Activated naive CD8-positive, alpha-beta T cell treated with anti-CD3 and anti-CD28 coated beads, Interleukin-2, amount 10 ng/mL, durations not matched to agents 7 days and 5 days (primary cell): ENCODE measurements at regions not wholly inside any gene's neighbourhood (a gene's known extent, or its start where the extent isn't known, plus 50 kb on each side); places are given as distances from the start of the nearest gene placed in this dataset.

Experiments
- ATAC-seq: fragments of 150-1000 bp; cut with Tn5 transposase; one replicate; pipeline ENCODE4 v1.10.0; 2021; ENCODE audit warnings: low read depth, moderate library complexity
- POLR2A ChIA-PET: fragments of 350-600 bp; sonication (Branson Sonifier 250); formaldehyde crosslinking; loops from one replicate; lab custom pipeline; 2021; ENCODE audit warnings: antibody characterized with exemption; lab: Charles Lee
- DNase-seq: peaks from one replicate; pipeline ENCODE4 v3.0.0; 2021
- H3K27ac Mint-ChIP-seq: one replicate; pipeline ENCODE4 v1.8.0; 2022; ENCODE audit warnings: mild to moderate bottlenecking, mixed read lengths
- H3K27me3 Mint-ChIP-seq: one replicate; pipeline ENCODE4 v1.8.0; 2022; ENCODE audit warnings: mild to moderate bottlenecking, moderate library complexity, mixed read lengths
- H3K36me3 Mint-ChIP-seq: one replicate; pipeline ENCODE4 v1.8.0; 2021; ENCODE audit warnings: mild to moderate bottlenecking, mixed read lengths
- H3K4me1 Mint-ChIP-seq: one replicate; pipeline ENCODE4 v1.8.0; 2021; ENCODE audit warnings: mixed read lengths
- H3K4me3 Mint-ChIP-seq: one replicate; pipeline ENCODE4 v1.8.0; 2022; ENCODE audit warnings: mild to moderate bottlenecking, moderate library complexity, mixed read lengths
- H3K9me3 Mint-ChIP-seq: one replicate; pipeline ENCODE4 v1.8.0; 2021; ENCODE audit warnings: mixed read lengths

- Mint-ChIP-seq H3K4me3 (no peak overlapping the region), H3K9me3 (peaks cover 1% of the 10 kb centered on the region), H3K36me3 (no peaks in the 10 kb centered on the region), H3K4me1 (peaks cover 1% of the 10 kb centered on the region), H3K27ac (no peak overlapping the region), H3K27me3 (no peaks in the 10 kb centered on the region)
- DNase-seq (no peak), ATAC-seq (no peak)
- POLR2A ChIA-PET: no interaction called here
Measured at GRCh38 chr3:30156586-30157498, 449.6 kb upstream of the TGFBR2 start.

GRCh38 chr3:30161375-30161774 lies 445.0 kb upstream of the TGFBR2 start:
- POLR2A ChIA-PET: no interaction called here
- peaks cover 3% of the 10 kb centered on the region for H3K9me3 Mint-ChIP-seq
- H3K4me1 Mint-ChIP-seq: peaks cover 1% of the 10 kb centered on the region
- no peak overlapping the region for H3K27ac Mint-ChIP-seq
- no peak overlapping the region for H3K4me3 Mint-ChIP-seq
- DNase-seq (no peak), ATAC-seq (no peak)
- H3K36me3 Mint-ChIP-seq: no peaks in the 10 kb centered on the region
- H3K27me3 Mint-ChIP-seq: peaks cover 1% of the 10 kb centered on the region

DNA sequence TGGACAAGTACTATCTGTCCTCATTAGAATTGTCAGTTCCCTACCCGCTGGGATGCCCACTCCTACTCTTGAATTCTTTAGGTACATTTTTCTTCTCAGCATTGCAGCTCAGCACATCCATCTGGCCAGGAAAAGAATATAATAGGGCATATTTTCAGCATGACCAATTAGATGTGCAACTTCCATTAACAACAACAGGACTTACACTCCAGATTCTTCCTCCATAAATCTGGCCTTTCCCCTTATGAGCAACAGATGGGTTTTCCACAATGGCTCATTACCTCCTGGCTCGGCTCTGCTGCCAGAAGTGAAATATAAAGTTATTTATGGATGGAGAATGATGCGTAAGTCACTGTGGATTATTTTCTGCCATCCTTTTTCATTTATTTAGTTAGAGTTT lies 443.8 kb upstream of the TGFBR2 start:
- H3K4me3 Mint-ChIP-seq: no peak overlapping the region
- POLR2A ChIA-PET: no interaction called here

GRCh38 chr3:30166535-30166934 lies 439.9 kb upstream of the TGFBR2 start:
- Mint-ChIP-seq H3K4me1 (no peaks in the 10 kb centered on the region), H3K27ac (no peak overlapping the region), H3K36me3 (no peaks in the 10 kb centered on the region), H3K9me3 (peaks cover 3% of the 10 kb centered on the region), H3K27me3 (peaks cover 1% of the 10 kb centered on the region), H3K4me3 (no peak overlapping the region)
- no peak for ATAC-seq
- DNase-seq: no peak
- POLR2A ChIA-PET: no interaction called here

More for the DNA sequence above, 443.8 kb upstream of the TGFBR2 start:
- peaks cover 1% of the 10 kb centered on the region for H3K4me1 Mint-ChIP-seq
- ATAC-seq (no peak), DNase-seq (no peak)
- H3K36me3 Mint-ChIP-seq: no peaks in the 10 kb centered on the region
- peaks cover 3% of the 10 kb centered on the region for H3K9me3 Mint-ChIP-seq
- no peak overlapping the region for H3K27ac Mint-ChIP-seq
- peaks cover 1% of the 10 kb centered on the region for H3K27me3 Mint-ChIP-seq

- Mint-ChIP-seq H3K4me3 (no peak overlapping the region), H3K36me3 (no peaks in the 10 kb centered on the region), H3K4me1 (no peaks in the 10 kb centered on the region), H3K27me3 (peaks cover 1% of the 10 kb centered on the region), H3K9me3 (peaks cover 3% of the 10 kb centered on the region), H3K27ac (no peak overlapping the region)
- ATAC-seq: no peak
- POLR2A ChIA-PET: no interaction called here
- DNase-seq: no peak
Measured at GRCh38 chr3:30167541-30168011, 438.8 kb upstream of the TGFBR2 start.

DNA sequence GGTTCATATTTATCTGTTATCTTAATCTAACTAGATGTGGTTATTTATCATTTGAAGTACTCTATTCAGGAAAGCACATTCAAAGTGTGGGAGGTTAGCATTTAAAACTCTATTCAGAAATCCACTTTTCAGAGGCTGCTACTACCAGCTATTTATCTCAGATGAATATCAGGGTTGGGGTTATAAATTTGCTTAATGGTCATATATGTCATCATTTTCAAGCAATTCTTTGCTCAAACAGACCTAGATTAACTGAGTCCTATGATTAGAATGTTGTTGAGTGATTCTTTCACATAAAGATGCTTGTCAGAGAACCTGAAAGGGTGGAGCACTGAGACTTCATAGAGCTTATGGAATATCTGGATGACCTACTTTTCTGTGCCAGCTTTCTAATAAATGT lies 436.9 kb upstream of the TGFBR2 start:
- POLR2A ChIA-PET: no interaction called here
- no peak for DNase-seq
- no peak for ATAC-seq
- H3K9me3 Mint-ChIP-seq: peaks cover 5% of the 10 kb centered on the region
- H3K4me3 Mint-ChIP-seq: no peak overlapping the region
- no peaks in the 10 kb centered on the region for H3K27me3 Mint-ChIP-seq
- no peaks in the 10 kb centered on the region for H3K4me1 Mint-ChIP-seq
- H3K36me3 Mint-ChIP-seq: no peaks in the 10 kb centered on the region
- H3K27ac Mint-ChIP-seq: no peak overlapping the region

GRCh38 chr3:30170681-30171438 lies 435.5 kb upstream of the TGFBR2 start:
- no peaks in the 10 kb centered on the region for H3K4me1 Mint-ChIP-seq
- peaks cover 4% of the 10 kb centered on the region for H3K9me3 Mint-ChIP-seq
- no peak for DNase-seq
- peaks cover 2% of the 10 kb centered on the region for H3K27me3 Mint-ChIP-seq
- H3K27ac Mint-ChIP-seq: no peak overlapping the region
- H3K36me3 Mint-ChIP-seq: no peaks in the 10 kb centered on the region
- POLR2A ChIA-PET: no interaction called here
- no peak overlapping the region for H3K4me3 Mint-ChIP-seq
- no peak for ATAC-seq

GRCh38 chr3:30174357-30174756 lies 432.0 kb upstream of the TGFBR2 start:
- no peaks in the 10 kb centered on the region for H3K36me3 Mint-ChIP-seq
- no peak overlapping the region for H3K4me3 Mint-ChIP-seq
- peaks cover 2% of the 10 kb centered on the region for H3K9me3 Mint-ChIP-seq
- POLR2A ChIA-PET: no interaction called here
- peaks cover 2% of the 10 kb centered on the region for H3K27me3 Mint-ChIP-seq
- H3K4me1 Mint-ChIP-seq: no peaks in the 10 kb centered on the region
- no peak overlapping the region for H3K27ac Mint-ChIP-seq
- no peak for ATAC-seq
- DNase-seq: no peak

DNA sequence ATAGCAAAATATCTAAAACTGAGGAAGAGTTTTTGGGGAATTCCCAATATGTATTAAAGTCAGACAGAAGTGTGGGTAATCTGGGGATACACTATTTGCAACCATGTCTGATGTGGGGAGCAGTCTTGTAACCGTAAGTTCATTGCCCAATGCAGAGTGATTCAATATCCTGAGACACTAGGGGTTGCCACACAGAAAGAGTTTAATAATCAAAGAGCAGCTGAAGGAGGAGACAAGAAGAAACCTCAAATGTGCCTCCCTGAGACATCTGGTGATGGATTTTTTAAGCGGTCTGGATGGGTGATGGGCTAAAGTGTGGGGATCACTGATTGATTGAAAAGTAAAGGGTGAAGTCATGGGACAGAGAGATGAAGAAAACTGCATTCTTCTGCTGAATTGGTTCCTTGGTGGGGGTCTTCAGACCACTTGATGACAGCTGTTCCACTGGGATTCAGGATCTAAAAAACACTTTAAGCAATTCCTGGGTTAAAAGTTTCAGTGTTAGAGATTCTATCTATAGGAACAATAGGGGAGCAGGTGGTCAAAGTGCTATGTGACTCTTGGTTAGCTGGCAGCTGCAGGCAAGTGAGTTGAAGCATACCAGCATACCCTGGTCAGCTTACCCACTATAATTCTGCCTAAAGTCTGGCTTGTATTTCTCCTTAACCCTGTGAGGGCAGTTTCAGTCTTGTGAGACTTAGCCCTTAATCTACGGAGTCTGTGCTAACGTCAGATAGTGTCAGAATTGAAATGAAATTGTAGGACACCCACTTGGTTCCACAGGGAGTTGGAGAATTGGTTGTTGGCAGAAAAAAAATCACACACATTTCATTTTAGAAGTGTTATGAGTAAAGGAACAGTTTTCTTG lies 425.9 kb upstream of the TGFBR2 start:
- Mint-ChIP-seq H3K27me3 (peaks cover 7% of the 10 kb centered on the region), H3K9me3 (no peaks in the 10 kb centered on the region), H3K4me3 (no peak overlapping the region), H3K4me1 (no peaks in the 10 kb centered on the region), H3K36me3 (no peaks in the 10 kb centered on the region), H3K27ac (no peak overlapping the region)
- ATAC-seq (no peak), DNase-seq (no peak)
- POLR2A ChIA-PET: no interaction called here

- no peak for DNase-seq
- no peaks in the 10 kb centered on the region for H3K4me1 Mint-ChIP-seq
- no peaks in the 10 kb centered on the region for H3K36me3 Mint-ChIP-seq
- H3K9me3 Mint-ChIP-seq: no peaks in the 10 kb centered on the region
- POLR2A ChIA-PET: no interaction called here
- H3K27ac Mint-ChIP-seq: no peak overlapping the region
- no peak for ATAC-seq
- H3K27me3 Mint-ChIP-seq: peaks cover 6% of the 10 kb centered on the region
- no peak overlapping the region for H3K4me3 Mint-ChIP-seq
Measured at GRCh38 chr3:30181178-30181465, 425.3 kb upstream of the TGFBR2 start.

GRCh38 chr3:30181581-30181980 lies 424.8 kb upstream of the TGFBR2 start:
- no peak for ATAC-seq
- no peak for DNase-seq
- H3K27ac Mint-ChIP-seq: no peak overlapping the region
- no peaks in the 10 kb centered on the region for H3K4me1 Mint-ChIP-seq
- no peaks in the 10 kb centered on the region for H3K36me3 Mint-ChIP-seq
- H3K4me3 Mint-ChIP-seq: no peak overlapping the region
- H3K27me3 Mint-ChIP-seq: peaks cover 6% of the 10 kb centered on the region
- no peaks in the 10 kb centered on the region for H3K9me3 Mint-ChIP-seq
- POLR2A ChIA-PET: interaction anchor here (0.6 kb wide), 1 partner anchor 441 kb away, joined by 3 read pairs; no protein-coding TSS in a partner anchor

- H3K9me3 Mint-ChIP-seq: no peaks in the 10 kb centered on the region
- H3K27me3 Mint-ChIP-seq: peaks cover 9% of the 10 kb centered on the region
- H3K27ac Mint-ChIP-seq: no peak overlapping the region
- no peak for DNase-seq
- POLR2A ChIA-PET: no interaction called here
- no peaks in the 10 kb centered on the region for H3K36me3 Mint-ChIP-seq
- no peak for ATAC-seq
- no peak overlapping the region for H3K4me3 Mint-ChIP-seq
- H3K4me1 Mint-ChIP-seq: no peaks in the 10 kb centered on the region
Measured at GRCh38 chr3:30183421-30183820, 423.0 kb upstream of the TGFBR2 start.

- Mint-ChIP-seq H3K27ac (no peak overlapping the region), H3K4me1 (no peaks in the 10 kb centered on the region), H3K4me3 (no peak overlapping the region), H3K27me3 (peaks cover 12% of the 10 kb centered on the region), H3K36me3 (no peaks in the 10 kb centered on the region), H3K9me3 (no peaks in the 10 kb centered on the region)
- DNase-seq (no peak), ATAC-seq (no peak)
- POLR2A ChIA-PET: no interaction called here
Measured at GRCh38 chr3:30184091-30184810, 422.1 kb upstream of the TGFBR2 start.
